HCT116 (cell line): ENCODE measurements at regions not wholly inside any gene's neighbourhood (a gene's known extent, or its start where the extent isn't known, plus 50 kb on each side); places are given as distances from the start of the nearest gene placed in this dataset.

ENCODE experiments used
- ATAC-seq: fragments of 200-7000 bp; cut with Tn5 transposase; 2 replicates; pipeline ENCODE4 v1.9.1; 2020; ENCODE audit warnings: mild to moderate bottlenecking, moderate library complexity
- BruUV-seq: library from RNA; stranded (reverse); fragments of 400-500 nt; replicated peaks from 2 replicates; lab custom pipeline; 2021; lab: Mats Ljungman, UMichigan
- CTCF ChIA-PET: fragments of 300-600 bp; sonication (Branson Sonifier 250); formaldehyde crosslinking; loops from one replicate; lab custom pipeline; 2021; ENCODE audit warnings: antibody characterized with exemption; lab: Charles Lee
- POLR2A ChIA-PET: fragments of 300-600, 350-600 bp; sonication (Branson Sonifier 250); formaldehyde crosslinking; loops from one replicate; lab custom pipeline; 2021; ENCODE audit warnings: antibody characterized with exemption; lab: Charles Lee
- RAD21 ChIA-PET, 2 experiments: fragments of 300-600 bp; sonication (Branson Sonifier 250); formaldehyde crosslinking; loops; one replicate each; lab custom pipeline; 2023; ENCODE audit warnings: low total read pairs in 2 of 2; ENCODE audit not compliant: uncharacterized antibody in 2 of 2, unreplicated experiment in 2 of 2, low non-redundant PET in 1 of 2; lab: Charles Lee
- DNase-seq: peaks from one replicate; pipeline ENCODE4 v3.0.0-alpha.2; 2010; ENCODE audit warnings: low read depth, low spot score
- H2AFZ ChIP-seq: fragments of 200-600 bp; shearing (Covaris generic), sonication (generic); 2 replicates; pipeline ENCODE4 v1.6.1; 2017; ENCODE audit warnings: low read depth, mixed run types, mixed read lengths, antibody characterized with exemption, low read length; ENCODE audit not compliant: poor library complexity, severe bottlenecking
- H3K27ac ChIP-seq: 2 replicates; pipeline ENCODE4 v1.5.1; 2012; ENCODE audit warnings: low read depth, low read length
- H3K27me3 ChIP-seq: fragments of 200-600 bp; sonication (generic); 2 replicates; pipeline ENCODE4 v1.6.1; 2016; ENCODE audit warnings: mixed run types, low read length, mixed read lengths; ENCODE audit not compliant: insufficient read depth
- H3K36me3 ChIP-seq, 2 experiments: fragments of 200-500 bp in 1 of 2; fragments of 200-600 bp in 1 of 2; sonication (Bioruptor generic) in 1 of 2; sonication (generic) in 1 of 2; 2 replicates each; pipeline versions ENCODE4 v1.5.1 to v1.6.1; 2014 to 2016; ENCODE audit warnings: low read length in 2 of 2, inconsistent platforms in 1 of 2, mixed read lengths in 1 of 2, mixed run types in 1 of 2; ENCODE audit not compliant: insufficient read depth in 2 of 2, control insufficient read depth in 1 of 2
- H3K4me1 ChIP-seq, 2 experiments: fragments of 200-600 bp in 1 of 2; sonication (generic) in 1 of 2; 2 replicates each; pipeline versions ENCODE4 v1.5.1 to v1.6.1; 2012 to 2017; ENCODE audit warnings: low read length in 2 of 2, inconsistent platforms in 1 of 2, mild to moderate bottlenecking in 1 of 2, mixed read lengths in 1 of 2, mixed run types in 1 of 2, moderate library complexity in 1 of 2; ENCODE audit not compliant: insufficient read depth in 2 of 2, control insufficient read depth in 1 of 2
- H3K4me2 ChIP-seq: fragments of 200-600 bp; sonication (generic); 2 replicates; pipeline ENCODE4 v1.6.1; 2017; ENCODE audit warnings: mixed run types, low read length, mixed read lengths
- H3K4me3 ChIP-seq, 2 experiments: fragments of 200-600 bp in 1 of 2; sonication (generic) in 1 of 2; replicated peaks in 1 of 2; 2 replicates each; pipeline ENCODE4 v1.5.1; 2011 to 2016; ENCODE audit warnings: low read length in 2 of 2, control low read depth in 1 of 2, low read depth in 1 of 2, mild to moderate bottlenecking in 1 of 2, mixed read lengths in 1 of 2, mixed run types in 1 of 2
- H3K79me2 ChIP-seq: fragments of 200-600 bp; sonication (generic); 2 replicates; pipeline ENCODE4 v1.6.1; 2017; ENCODE audit warnings: mild to moderate bottlenecking, mixed run types, low read length, moderate library complexity, mixed read lengths; ENCODE audit not compliant: insufficient read depth
- H3K9ac ChIP-seq: fragments of 200-600 bp; sonication (generic); 2 replicates; pipeline ENCODE4 v1.6.1; 2016; ENCODE audit warnings: low read length, mixed read lengths
- H3K9me2 ChIP-seq: fragments of 200-600 bp; sonication (generic), shearing (Covaris generic); 2 replicates; pipeline ENCODE4 v1.6.1; 2017; ENCODE audit warnings: mixed run types, mild to moderate bottlenecking, moderate library complexity; ENCODE audit not compliant: insufficient read depth
- H3K9me3 ChIP-seq, 2 experiments: fragments of 200-500 bp in 1 of 2; fragments of 200-600 bp in 1 of 2; sonication (Bioruptor generic) in 1 of 2; sonication (generic) in 1 of 2; 2 replicates each; pipeline ENCODE4 v1.6.1; 2014 to 2017; ENCODE audit warnings: low read length in 2 of 2, mixed read lengths in 2 of 2, inconsistent platforms in 1 of 2, low read depth in 1 of 2, mild to moderate bottlenecking in 1 of 2, mixed run types in 1 of 2, moderate library complexity in 1 of 2; ENCODE audit not compliant: control insufficient read depth in 1 of 2, insufficient read depth in 1 of 2
- H4K20me1 ChIP-seq: fragments of 200-600 bp; sonication (generic), shearing (Covaris generic); 2 replicates; pipeline ENCODE4 v1.6.1; 2017; ENCODE audit warnings: mixed run types, mild to moderate bottlenecking, moderate library complexity; ENCODE audit not compliant: insufficient read depth
- CEBPB ChIP-seq: IDR thresholded peaks from 2 replicates; pipeline ENCODE4 v1.6.1; 2012; ENCODE audit warnings: low read depth
- EGR1 ChIP-seq: IDR thresholded peaks from 2 replicates; pipeline ENCODE4 v1.6.1; 2012; ENCODE audit warnings: low read depth
- EZH2 ChIP-seq: fragments of 200-600 bp; sonication (generic); IDR thresholded peaks from 2 replicates; pipeline ENCODE4 v1.6.1; 2017; ENCODE audit warnings: antibody characterized with exemption, mixed run types
- JUND ChIP-seq: IDR thresholded peaks from 2 replicates; pipeline ENCODE4 v1.6.1; 2012
- POLR2A ChIP-seq: IDR thresholded peaks from 2 replicates; pipeline ENCODE4 v1.7.0; 2011; ENCODE audit warnings: borderline replicate concordance; ENCODE audit not compliant: insufficient read depth, insufficient read length; ENCODE audit errors: extremely low read depth
- POLR2AphosphoS5 ChIP-seq: IDR thresholded peaks from 2 replicates; pipeline ENCODE4 v1.6.1; 2011; ENCODE audit warnings: mild to moderate bottlenecking, low read depth, low read length, moderate library complexity
- SIN3A ChIP-seq: IDR thresholded peaks from 2 replicates; pipeline ENCODE4 v1.6.1; 2012; ENCODE audit warnings: low read depth
- SP1 ChIP-seq: IDR thresholded peaks from 2 replicates; pipeline ENCODE4 v1.6.1; 2012; ENCODE audit warnings: low read depth
- TCF7L2 ChIP-seq: IDR thresholded peaks from 2 replicates; pipeline ENCODE4 v1.7.0; 2011; ENCODE audit warnings: borderline replicate concordance, inconsistent platforms; ENCODE audit not compliant: insufficient read depth, insufficient read length; ENCODE audit errors: extremely low read depth
- YY1 ChIP-seq: IDR thresholded peaks from 2 replicates; pipeline ENCODE4 v1.6.1; 2011; ENCODE audit warnings: low read length, low read depth, moderate library complexity, mild to moderate bottlenecking; ENCODE audit not compliant: insufficient replicate concordance; ENCODE audit errors: extremely low read depth
- ZFX ChIP-seq: fragments of 450-650 bp; IDR thresholded peaks from 2 replicates; pipeline ENCODE4 v1.6.1; 2017
- ZNF274 ChIP-seq: fragments of 200-500 bp; sonication (Bioruptor generic); IDR thresholded peaks from 2 replicates; pipeline ENCODE4 v1.6.1; 2014; ENCODE audit warnings: mild to moderate bottlenecking, low read depth, low read length, inconsistent platforms
- intact Hi-C: fragments of 100-400 bp; cut with micrococcal nuclease; formaldehyde crosslinking; loops from 2 replicates; pipeline ENCODE4 v1.10.0; 2022
- TF ChIP-seq, protein P1 (sequence below), 3 experiments: fragments of 200-600 bp in 1 of 3; sonication (generic) in 1 of 3; IDR thresholded peaks in 2 of 3; conservative IDR thresholded peaks in 1 of 3; 2 replicates each; pipeline ENCODE4 v1.5.1; 2012 to 2017; ENCODE audit warnings: low read depth in 2 of 3, low read length in 2 of 3, antibody characterized with exemption in 1 of 3, borderline replicate concordance in 1 of 3, control low read depth in 1 of 3, mild to moderate bottlenecking in 1 of 3, mixed read lengths in 1 of 3, mixed run types in 1 of 3, moderate library complexity in 1 of 3; ENCODE audit not compliant: insufficient read depth in 1 of 3
- TF ChIP-seq, protein P2 (sequence below): IDR thresholded peaks from 2 replicates; pipeline ENCODE4 v1.6.1; 2011; ENCODE audit warnings: mild to moderate bottlenecking, low read length, moderate library complexity; ENCODE audit not compliant: insufficient replicate concordance; ENCODE audit errors: extremely low read depth
- TF ChIP-seq, protein P3 (sequence below): IDR thresholded peaks from 2 replicates; pipeline ENCODE4 v1.6.1; 2012
- TF ChIP-seq, protein P4 (sequence below): IDR thresholded peaks from 2 replicates; pipeline ENCODE4 v1.6.1; 2012; ENCODE audit warnings: low read depth
- TF ChIP-seq, protein P5 (sequence below): IDR thresholded peaks from 2 replicates; pipeline ENCODE4 v1.6.1; 2012

DNA sequence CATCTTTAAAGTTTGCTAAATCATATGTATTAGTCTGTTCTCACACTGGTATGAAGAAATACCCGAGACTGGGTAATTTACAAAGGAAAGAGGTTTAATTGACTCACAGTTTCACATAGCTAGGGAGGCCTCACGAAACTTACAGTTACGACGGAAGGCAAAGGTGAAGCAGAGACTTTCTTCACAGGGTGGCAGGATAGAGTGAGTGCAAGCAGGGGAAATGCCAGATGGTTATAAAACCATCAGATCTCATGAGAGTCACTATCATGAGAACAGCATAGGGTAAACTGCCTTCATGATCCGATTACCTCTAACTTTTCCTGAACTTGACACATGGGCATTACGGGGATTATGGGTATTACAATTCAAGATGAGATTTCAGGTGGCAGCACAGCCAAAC is 1075.2 kb upstream of the NRXN1 start:
- no TSS peak for BruUV-seq
- Histone ChIP-seq H3K4me2 (no peak overlapping the region), H3K9me2 (no peaks in the 10 kb centered on the region), H3K9me3 (no peaks in the 10 kb centered on the region), H3K4me3 (no peak overlapping the region), H3K79me2 (no peaks in the 10 kb centered on the region), H3K27ac (no peak overlapping the region), H2AFZ (no peak overlapping the region), H3K9ac (no peak overlapping the region), H3K36me3 (no peaks in the 10 kb centered on the region), H3K27me3 (no peaks in the 10 kb centered on the region), H3K4me1 (no peaks in the 10 kb centered on the region), H4K20me1 (no peaks in the 10 kb centered on the region)
- CTCF ChIA-PET: interaction anchor here (0.7 kb wide), 1 partner anchor 13 kb away, joined by 3 read pairs; no protein-coding TSS in a partner anchor
- intact Hi-C loops: no loop called here
- TF ChIP-seq YY1 (no peak), POLR2AphosphoS5 (no peak), EGR1 (no peak), POLR2A (no peak), EZH2 (no peak), CEBPB (no peak), JUND (no peak), SIN3A (no peak), SP1 (no peak), TCF7L2 (no peak), ZNF274 (no peak), ZFX (no peak)
- TF ChIP-seq, protein P1, sequence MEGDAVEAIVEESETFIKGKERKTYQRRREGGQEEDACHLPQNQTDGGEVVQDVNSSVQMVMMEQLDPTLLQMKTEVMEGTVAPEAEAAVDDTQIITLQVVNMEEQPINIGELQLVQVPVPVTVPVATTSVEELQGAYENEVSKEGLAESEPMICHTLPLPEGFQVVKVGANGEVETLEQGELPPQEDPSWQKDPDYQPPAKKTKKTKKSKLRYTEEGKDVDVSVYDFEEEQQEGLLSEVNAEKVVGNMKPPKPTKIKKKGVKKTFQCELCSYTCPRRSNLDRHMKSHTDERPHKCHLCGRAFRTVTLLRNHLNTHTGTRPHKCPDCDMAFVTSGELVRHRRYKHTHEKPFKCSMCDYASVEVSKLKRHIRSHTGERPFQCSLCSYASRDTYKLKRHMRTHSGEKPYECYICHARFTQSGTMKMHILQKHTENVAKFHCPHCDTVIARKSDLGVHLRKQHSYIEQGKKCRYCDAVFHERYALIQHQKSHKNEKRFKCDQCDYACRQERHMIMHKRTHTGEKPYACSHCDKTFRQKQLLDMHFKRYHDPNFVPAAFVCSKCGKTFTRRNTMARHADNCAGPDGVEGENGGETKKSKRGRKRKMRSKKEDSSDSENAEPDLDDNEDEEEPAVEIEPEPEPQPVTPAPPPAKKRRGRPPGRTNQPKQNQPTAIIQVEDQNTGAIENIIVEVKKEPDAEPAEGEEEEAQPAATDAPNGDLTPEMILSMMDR (IDR thresholded peaks at IDR 0.05 in 2 of 3, conservative IDR thresholded peaks at IDR 0.05 in 1 of 3; ENCODE audit: borderline replicate concordance in 1 of 3, insufficient read depth in 1 of 3, low read depth in 2 of 3, low read length in 2 of 3): no peak
- TF ChIP-seq, protein P2, sequence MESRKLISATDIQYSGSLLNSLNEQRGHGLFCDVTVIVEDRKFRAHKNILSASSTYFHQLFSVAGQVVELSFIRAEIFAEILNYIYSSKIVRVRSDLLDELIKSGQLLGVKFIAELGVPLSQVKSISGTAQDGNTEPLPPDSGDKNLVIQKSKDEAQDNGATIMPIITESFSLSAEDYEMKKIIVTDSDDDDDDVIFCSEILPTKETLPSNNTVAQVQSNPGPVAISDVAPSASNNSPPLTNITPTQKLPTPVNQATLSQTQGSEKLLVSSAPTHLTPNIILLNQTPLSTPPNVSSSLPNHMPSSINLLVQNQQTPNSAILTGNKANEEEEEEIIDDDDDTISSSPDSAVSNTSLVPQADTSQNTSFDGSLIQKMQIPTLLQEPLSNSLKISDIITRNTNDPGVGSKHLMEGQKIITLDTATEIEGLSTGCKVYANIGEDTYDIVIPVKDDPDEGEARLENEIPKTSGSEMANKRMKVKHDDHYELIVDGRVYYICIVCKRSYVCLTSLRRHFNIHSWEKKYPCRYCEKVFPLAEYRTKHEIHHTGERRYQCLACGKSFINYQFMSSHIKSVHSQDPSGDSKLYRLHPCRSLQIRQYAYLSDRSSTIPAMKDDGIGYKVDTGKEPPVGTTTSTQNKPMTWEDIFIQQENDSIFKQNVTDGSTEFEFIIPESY: no peak
- TF ChIP-seq, protein P3, sequence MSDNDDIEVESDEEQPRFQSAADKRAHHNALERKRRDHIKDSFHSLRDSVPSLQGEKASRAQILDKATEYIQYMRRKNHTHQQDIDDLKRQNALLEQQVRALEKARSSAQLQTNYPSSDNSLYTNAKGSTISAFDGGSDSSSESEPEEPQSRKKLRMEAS: no peak
- TF ChIP-seq, protein P4, sequence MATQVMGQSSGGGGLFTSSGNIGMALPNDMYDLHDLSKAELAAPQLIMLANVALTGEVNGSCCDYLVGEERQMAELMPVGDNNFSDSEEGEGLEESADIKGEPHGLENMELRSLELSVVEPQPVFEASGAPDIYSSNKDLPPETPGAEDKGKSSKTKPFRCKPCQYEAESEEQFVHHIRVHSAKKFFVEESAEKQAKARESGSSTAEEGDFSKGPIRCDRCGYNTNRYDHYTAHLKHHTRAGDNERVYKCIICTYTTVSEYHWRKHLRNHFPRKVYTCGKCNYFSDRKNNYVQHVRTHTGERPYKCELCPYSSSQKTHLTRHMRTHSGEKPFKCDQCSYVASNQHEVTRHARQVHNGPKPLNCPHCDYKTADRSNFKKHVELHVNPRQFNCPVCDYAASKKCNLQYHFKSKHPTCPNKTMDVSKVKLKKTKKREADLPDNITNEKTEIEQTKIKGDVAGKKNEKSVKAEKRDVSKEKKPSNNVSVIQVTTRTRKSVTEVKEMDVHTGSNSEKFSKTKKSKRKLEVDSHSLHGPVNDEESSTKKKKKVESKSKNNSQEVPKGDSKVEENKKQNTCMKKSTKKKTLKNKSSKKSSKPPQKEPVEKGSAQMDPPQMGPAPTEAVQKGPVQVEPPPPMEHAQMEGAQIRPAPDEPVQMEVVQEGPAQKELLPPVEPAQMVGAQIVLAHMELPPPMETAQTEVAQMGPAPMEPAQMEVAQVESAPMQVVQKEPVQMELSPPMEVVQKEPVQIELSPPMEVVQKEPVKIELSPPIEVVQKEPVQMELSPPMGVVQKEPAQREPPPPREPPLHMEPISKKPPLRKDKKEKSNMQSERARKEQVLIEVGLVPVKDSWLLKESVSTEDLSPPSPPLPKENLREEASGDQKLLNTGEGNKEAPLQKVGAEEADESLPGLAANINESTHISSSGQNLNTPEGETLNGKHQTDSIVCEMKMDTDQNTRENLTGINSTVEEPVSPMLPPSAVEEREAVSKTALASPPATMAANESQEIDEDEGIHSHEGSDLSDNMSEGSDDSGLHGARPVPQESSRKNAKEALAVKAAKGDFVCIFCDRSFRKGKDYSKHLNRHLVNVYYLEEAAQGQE: no peak
- TF ChIP-seq, protein P5, sequence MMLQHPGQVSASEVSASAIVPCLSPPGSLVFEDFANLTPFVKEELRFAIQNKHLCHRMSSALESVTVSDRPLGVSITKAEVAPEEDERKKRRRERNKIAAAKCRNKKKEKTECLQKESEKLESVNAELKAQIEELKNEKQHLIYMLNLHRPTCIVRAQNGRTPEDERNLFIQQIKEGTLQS: no peak
- ATAC-seq (no peak), DNase-seq (no peak)
- RAD21 ChIA-PET: no interaction called here
- POLR2A ChIA-PET: no interaction called here
